WTC11 (cell line): ENCODE measurements at regions not wholly inside any gene's neighbourhood (a gene's known extent, or its start where the extent isn't known, plus 50 kb on each side); places are given as distances from the start of the nearest gene placed in this dataset.

ENCODE experiments used
- ATAC-seq: fragments of 200-7000 bp; cut with Tn5 transposase; 2 replicates; pipeline ENCODE4 v1.10.0; 2021; ENCODE audit warnings: mild to moderate bottlenecking, moderate library complexity
- CTCF ChIA-PET: fragments of 300-600 bp; sonication (Branson Sonifier 250); formaldehyde crosslinking; loops from one replicate; lab custom pipeline; 2021; ENCODE audit warnings: antibody characterized with exemption; lab: Charles Lee
- POLR2A ChIA-PET: fragments of 350-600 bp; sonication (Branson Sonifier 250); formaldehyde crosslinking; loops from one replicate; lab custom pipeline; 2021; ENCODE audit warnings: antibody characterized with exemption; lab: Charles Lee
- DNase-seq: peaks from one replicate; pipeline ENCODE4 v3.0.0; 2021; ENCODE audit warnings: low spot score
- H3K27ac Mint-ChIP-seq: 2 replicates; pipeline ENCODE4 v1.8.0; 2021; ENCODE audit warnings: mixed read lengths
- H3K27me3 Mint-ChIP-seq: 2 replicates; pipeline ENCODE4 v1.8.0; 2021; ENCODE audit warnings: low read depth, mild to moderate bottlenecking, moderate library complexity, mixed read lengths
- H3K36me3 Mint-ChIP-seq: 2 replicates; pipeline ENCODE4 v1.8.0; 2021; ENCODE audit warnings: mixed read lengths
- H3K4me1 Mint-ChIP-seq: 2 replicates; pipeline ENCODE4 v1.8.0; 2022; ENCODE audit warnings: mixed read lengths
- H3K4me3 Mint-ChIP-seq: 2 replicates; pipeline ENCODE4 v1.8.0; 2021; ENCODE audit warnings: mild to moderate bottlenecking, moderate library complexity, mixed read lengths
- H3K9me3 Mint-ChIP-seq: 2 replicates; pipeline ENCODE4 v1.8.0; 2021; ENCODE audit warnings: mixed read lengths
- CREB1 ChIP-seq: sonication (generic); formaldehyde crosslinking; IDR thresholded peaks from 2 replicates; pipeline ENCODE4 v1.8.0; 2023; ENCODE audit warnings: mild to moderate bottlenecking, missing genetic modification reagents
- EMX1 ChIP-seq: fragments of 250-450 bp; sonication (Bioruptor Pico); IDR thresholded peaks from 2 replicates; pipeline ENCODE4 v1.8.0; 2021; ENCODE audit warnings: mild to moderate bottlenecking
- ETV6 ChIP-seq: sonication (generic); formaldehyde crosslinking; IDR thresholded peaks from 2 replicates; pipeline ENCODE4 v1.8.1; 2022; ENCODE audit warnings: mild to moderate bottlenecking, missing genetic modification reagents
- GABPB1 ChIP-seq: sonication (generic); formaldehyde crosslinking; IDR thresholded peaks from 2 replicates; pipeline ENCODE4 v1.8.1; 2023; ENCODE audit warnings: mild to moderate bottlenecking, missing genetic modification reagents
- GTF2I ChIP-seq: fragments of 250-450 bp; sonication (Bioruptor Pico); conservative IDR thresholded peaks from 2 replicates; pipeline ENCODE4 v1.4.0; 2021; ENCODE audit warnings: mild to moderate bottlenecking
- IRF2 ChIP-seq: sonication (generic); formaldehyde crosslinking; IDR thresholded peaks from 2 replicates; pipeline ENCODE4 v1.8.0; 2022; ENCODE audit warnings: low read depth, missing genetic modification reagents, borderline replicate concordance
- RORB ChIP-seq: fragments of 250-450 bp; sonication (Bioruptor Pico); IDR thresholded peaks from 2 replicates; pipeline ENCODE4 v1.9.0; 2021; ENCODE audit warnings: mild to moderate bottlenecking
- SMAD3 ChIP-seq: sonication (generic); formaldehyde crosslinking; IDR thresholded peaks from 2 replicates; pipeline ENCODE4 v1.8.0; 2022; ENCODE audit warnings: missing genetic modification reagents, mild to moderate bottlenecking, borderline replicate concordance
- SMAD4 ChIP-seq: sonication (generic); formaldehyde crosslinking; IDR thresholded peaks from 2 replicates; pipeline ENCODE4 v1.8.0; 2022; ENCODE audit warnings: mild to moderate bottlenecking, missing genetic modification reagents
- ZBTB21 ChIP-seq: sonication (generic); formaldehyde crosslinking; IDR thresholded peaks from 2 replicates; pipeline ENCODE4 v1.8.1; 2023; ENCODE audit warnings: mild to moderate bottlenecking, missing genetic modification reagents, borderline replicate concordance
- ZNF121 ChIP-seq: sonication (generic); formaldehyde crosslinking; IDR thresholded peaks from 2 replicates; pipeline ENCODE4 v1.8.0; 2023; ENCODE audit warnings: missing genetic modification reagents
- ZNF317 ChIP-seq: sonication (generic); formaldehyde crosslinking; IDR thresholded peaks from 2 replicates; pipeline ENCODE4 v1.8.1; 2023; ENCODE audit warnings: low read depth, mild to moderate bottlenecking, moderate library complexity, missing genetic modification reagents, borderline replicate concordance
- ZNF396 ChIP-seq: fragments of 250-450 bp; sonication (Bioruptor Pico); IDR thresholded peaks from 2 replicates; pipeline ENCODE4 v1.8.0; 2021; ENCODE audit warnings: mild to moderate bottlenecking, moderate library complexity, borderline replicate concordance
- ZNF423 ChIP-seq: fragments of 250-450 bp; sonication (Bioruptor Pico); IDR thresholded peaks from 2 replicates; pipeline ENCODE4 v2.1.2; 2022; ENCODE audit warnings: mild to moderate bottlenecking, moderate library complexity
- TF ChIP-seq, protein P1 (sequence below): sonication (generic); formaldehyde crosslinking; IDR thresholded peaks from 2 replicates; pipeline ENCODE4 v1.8.1; 2023; ENCODE audit warnings: mild to moderate bottlenecking, missing genetic modification reagents, moderate library complexity
- TF ChIP-seq, protein P2 (sequence below): sonication (generic); formaldehyde crosslinking; conservative IDR thresholded peaks from 2 replicates; pipeline ENCODE4 v1.8.1; 2023; ENCODE audit warnings: mild to moderate bottlenecking, low read depth, missing genetic modification reagents, moderate library complexity
- TF ChIP-seq, protein P3 (sequence below): sonication (generic); formaldehyde crosslinking; IDR thresholded peaks from 2 replicates; pipeline ENCODE4 v1.8.1; 2022; ENCODE audit warnings: low read depth, mild to moderate bottlenecking, moderate library complexity, missing genetic modification reagents, borderline replicate concordance
- TF ChIP-seq, protein P4 (sequence below): sonication (generic); formaldehyde crosslinking; IDR thresholded peaks from 2 replicates; pipeline ENCODE4 v1.8.1; 2023; ENCODE audit warnings: mild to moderate bottlenecking, missing genetic modification reagents
- TF ChIP-seq, protein P5 (sequence below): fragments of 200-600 bp; IDR thresholded peaks from 2 replicates; pipeline ENCODE4 v1.8.0; 2022; ENCODE audit warnings: antibody characterized with exemption
- TF ChIP-seq, protein P6 (sequence below): sonication (generic); formaldehyde crosslinking; IDR thresholded peaks from 2 replicates; pipeline ENCODE4 v1.8.1; 2022; ENCODE audit warnings: low read depth, missing genetic modification reagents, borderline replicate concordance

DNA sequence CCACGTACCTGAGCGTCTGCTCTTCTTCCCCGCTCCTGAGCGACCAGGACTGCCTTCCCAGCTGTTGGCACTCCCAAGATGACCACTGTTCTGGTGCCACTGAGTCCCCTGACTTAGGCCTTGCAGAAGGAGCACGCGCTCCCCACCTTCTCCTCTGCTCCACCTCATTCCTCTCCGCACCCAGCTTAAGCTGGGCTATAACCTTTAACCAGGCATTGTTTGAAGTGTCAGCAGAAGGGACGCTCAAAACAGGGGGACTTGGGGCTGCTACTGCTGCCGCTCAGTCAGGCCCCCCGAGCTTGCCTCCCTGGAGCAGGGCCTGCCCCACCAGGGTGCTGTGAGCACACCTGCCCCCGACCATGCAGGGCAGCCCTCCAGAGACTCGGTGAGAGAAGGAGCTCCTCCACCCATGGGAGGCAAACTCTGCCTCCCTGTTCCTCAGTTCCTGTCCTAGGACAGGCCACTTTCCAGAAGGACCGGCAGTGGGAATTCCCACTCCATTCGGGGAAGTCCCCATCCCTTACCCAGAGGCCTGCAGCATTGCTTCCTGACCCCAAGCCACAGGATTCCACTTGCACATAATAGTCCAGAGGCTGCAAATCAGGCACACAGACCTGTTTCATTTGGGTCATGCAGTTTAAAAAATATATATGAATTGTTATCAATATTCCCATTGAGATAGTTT, 99.7 kb upstream of the ENPP6 start:
- no peaks in the 10 kb centered on the region; the same call in 1 of the 2 replicates for H3K27me3 Mint-ChIP-seq
- TF ChIP-seq ZNF396 (CRISPR knock-in tag) (no peak), ZNF317 (no peak), ETV6 (CRISPR knock-in tag) (no peak), ZBTB21 (CRISPR knock-in tag) (no peak), SMAD3 (CRISPR knock-in tag) (no peak), EMX1 (CRISPR knock-in tag) (no peak)
- TF ChIP-seq, protein P1, sequence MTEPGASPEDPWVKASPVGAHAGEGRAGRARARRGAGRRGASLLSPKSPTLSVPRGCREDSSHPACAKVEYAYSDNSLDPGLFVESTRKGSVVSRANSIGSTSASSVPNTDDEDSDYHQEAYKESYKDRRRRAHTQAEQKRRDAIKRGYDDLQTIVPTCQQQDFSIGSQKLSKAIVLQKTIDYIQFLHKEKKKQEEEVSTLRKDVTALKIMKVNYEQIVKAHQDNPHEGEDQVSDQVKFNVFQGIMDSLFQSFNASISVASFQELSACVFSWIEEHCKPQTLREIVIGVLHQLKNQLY (CRISPR knock-in tag), result no peak
- ChIA-PET CTCF (no interaction called here), POLR2A (interaction anchor here (0.6 kb wide), 1 partner anchor 61 kb away, joined by 5 read pairs; no protein-coding TSS in a partner anchor)
- ATAC-seq (no peak; the same call in 1 of the 2 replicates), DNase-seq (no peak)
- H3K4me1 Mint-ChIP-seq, result peaks cover 19% of the 10 kb centered on the region
- H3K4me3 Mint-ChIP-seq, result no peak overlapping the region
- no peaks in the 10 kb centered on the region for H3K36me3 Mint-ChIP-seq
- H3K9me3 Mint-ChIP-seq, result peaks cover 3% of the 10 kb centered on the region; the same call in 1 of the 2 replicates
- H3K27ac Mint-ChIP-seq, result no peak overlapping the region

DNA sequence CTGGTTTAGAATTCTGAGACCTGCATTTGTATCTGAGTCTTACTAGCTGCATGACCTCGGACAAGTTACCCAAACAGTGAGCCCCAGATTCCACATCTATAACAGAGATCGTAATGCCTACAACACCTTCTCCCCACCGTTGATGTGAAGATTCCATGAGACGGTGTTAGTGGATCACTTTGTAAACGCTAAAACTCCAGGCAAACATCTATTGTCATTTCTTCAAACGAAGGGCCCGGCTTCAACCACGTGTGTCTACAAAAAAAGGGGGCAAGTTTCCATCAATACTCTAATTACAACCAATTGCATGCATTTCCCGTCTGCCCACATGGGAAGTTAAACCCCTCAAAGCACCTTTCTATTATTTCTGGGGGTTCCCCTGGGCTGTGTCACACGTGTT, 99.1 kb upstream of the ENPP6 start:
- DNase-seq, result no peak
- Mint-ChIP-seq H3K4me1 (peaks cover 24% of the 10 kb centered on the region), H3K27me3 (no peaks in the 10 kb centered on the region; the same call in 1 of the 2 replicates), H3K9me3 (no peaks in the 10 kb centered on the region), H3K36me3 (no peaks in the 10 kb centered on the region), H3K27ac (no peak overlapping the region)
- CTCF ChIA-PET, result no interaction called here
- POLR2A ChIA-PET, result no interaction called here
- ATAC-seq, result no peak
- no peak for TF ChIP-seq IRF2
- no peak for TF ChIP-seq SMAD4 (CRISPR knock-in tag)
- no peak for TF ChIP-seq GTF2I (CRISPR knock-in tag)
- TF ChIP-seq RORB, result no peak
- TF ChIP-seq, protein P2, sequence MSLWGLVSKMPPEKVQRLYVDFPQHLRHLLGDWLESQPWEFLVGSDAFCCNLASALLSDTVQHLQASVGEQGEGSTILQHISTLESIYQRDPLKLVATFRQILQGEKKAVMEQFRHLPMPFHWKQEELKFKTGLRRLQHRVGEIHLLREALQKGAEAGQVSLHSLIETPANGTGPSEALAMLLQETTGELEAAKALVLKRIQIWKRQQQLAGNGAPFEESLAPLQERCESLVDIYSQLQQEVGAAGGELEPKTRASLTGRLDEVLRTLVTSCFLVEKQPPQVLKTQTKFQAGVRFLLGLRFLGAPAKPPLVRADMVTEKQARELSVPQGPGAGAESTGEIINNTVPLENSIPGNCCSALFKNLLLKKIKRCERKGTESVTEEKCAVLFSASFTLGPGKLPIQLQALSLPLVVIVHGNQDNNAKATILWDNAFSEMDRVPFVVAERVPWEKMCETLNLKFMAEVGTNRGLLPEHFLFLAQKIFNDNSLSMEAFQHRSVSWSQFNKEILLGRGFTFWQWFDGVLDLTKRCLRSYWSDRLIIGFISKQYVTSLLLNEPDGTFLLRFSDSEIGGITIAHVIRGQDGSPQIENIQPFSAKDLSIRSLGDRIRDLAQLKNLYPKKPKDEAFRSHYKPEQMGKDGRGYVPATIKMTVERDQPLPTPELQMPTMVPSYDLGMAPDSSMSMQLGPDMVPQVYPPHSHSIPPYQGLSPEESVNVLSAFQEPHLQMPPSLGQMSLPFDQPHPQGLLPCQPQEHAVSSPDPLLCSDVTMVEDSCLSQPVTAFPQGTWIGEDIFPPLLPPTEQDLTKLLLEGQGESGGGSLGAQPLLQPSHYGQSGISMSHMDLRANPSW (CRISPR knock-in tag), result no peak
- TF ChIP-seq, protein P3, sequence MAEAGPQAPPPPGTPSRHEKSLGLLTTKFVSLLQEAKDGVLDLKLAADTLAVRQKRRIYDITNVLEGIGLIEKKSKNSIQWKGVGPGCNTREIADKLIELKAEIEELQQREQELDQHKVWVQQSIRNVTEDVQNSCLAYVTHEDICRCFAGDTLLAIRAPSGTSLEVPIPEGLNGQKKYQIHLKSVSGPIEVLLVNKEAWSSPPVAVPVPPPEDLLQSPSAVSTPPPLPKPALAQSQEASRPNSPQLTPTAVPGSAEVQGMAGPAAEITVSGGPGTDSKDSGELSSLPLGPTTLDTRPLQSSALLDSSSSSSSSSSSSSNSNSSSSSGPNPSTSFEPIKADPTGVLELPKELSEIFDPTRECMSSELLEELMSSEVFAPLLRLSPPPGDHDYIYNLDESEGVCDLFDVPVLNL (CRISPR knock-in tag), result no peak
- TF ChIP-seq, protein P1 (CRISPR knock-in tag), result no peak
- TF ChIP-seq CREB1 (CRISPR knock-in tag), result no peak
- TF ChIP-seq, protein P4, sequence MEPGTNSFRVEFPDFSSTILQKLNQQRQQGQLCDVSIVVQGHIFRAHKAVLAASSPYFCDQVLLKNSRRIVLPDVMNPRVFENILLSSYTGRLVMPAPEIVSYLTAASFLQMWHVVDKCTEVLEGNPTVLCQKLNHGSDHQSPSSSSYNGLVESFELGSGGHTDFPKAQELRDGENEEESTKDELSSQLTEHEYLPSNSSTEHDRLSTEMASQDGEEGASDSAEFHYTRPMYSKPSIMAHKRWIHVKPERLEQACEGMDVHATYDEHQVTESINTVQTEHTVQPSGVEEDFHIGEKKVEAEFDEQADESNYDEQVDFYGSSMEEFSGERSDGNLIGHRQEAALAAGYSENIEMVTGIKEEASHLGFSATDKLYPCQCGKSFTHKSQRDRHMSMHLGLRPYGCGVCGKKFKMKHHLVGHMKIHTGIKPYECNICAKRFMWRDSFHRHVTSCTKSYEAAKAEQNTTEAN (CRISPR knock-in tag), result no peak
- TF ChIP-seq, protein P5, sequence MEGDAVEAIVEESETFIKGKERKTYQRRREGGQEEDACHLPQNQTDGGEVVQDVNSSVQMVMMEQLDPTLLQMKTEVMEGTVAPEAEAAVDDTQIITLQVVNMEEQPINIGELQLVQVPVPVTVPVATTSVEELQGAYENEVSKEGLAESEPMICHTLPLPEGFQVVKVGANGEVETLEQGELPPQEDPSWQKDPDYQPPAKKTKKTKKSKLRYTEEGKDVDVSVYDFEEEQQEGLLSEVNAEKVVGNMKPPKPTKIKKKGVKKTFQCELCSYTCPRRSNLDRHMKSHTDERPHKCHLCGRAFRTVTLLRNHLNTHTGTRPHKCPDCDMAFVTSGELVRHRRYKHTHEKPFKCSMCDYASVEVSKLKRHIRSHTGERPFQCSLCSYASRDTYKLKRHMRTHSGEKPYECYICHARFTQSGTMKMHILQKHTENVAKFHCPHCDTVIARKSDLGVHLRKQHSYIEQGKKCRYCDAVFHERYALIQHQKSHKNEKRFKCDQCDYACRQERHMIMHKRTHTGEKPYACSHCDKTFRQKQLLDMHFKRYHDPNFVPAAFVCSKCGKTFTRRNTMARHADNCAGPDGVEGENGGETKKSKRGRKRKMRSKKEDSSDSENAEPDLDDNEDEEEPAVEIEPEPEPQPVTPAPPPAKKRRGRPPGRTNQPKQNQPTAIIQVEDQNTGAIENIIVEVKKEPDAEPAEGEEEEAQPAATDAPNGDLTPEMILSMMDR, result no peak
- no peak for TF ChIP-seq ZNF121 (CRISPR knock-in tag)
- TF ChIP-seq ZNF423, result no peak
- TF ChIP-seq, protein P6, sequence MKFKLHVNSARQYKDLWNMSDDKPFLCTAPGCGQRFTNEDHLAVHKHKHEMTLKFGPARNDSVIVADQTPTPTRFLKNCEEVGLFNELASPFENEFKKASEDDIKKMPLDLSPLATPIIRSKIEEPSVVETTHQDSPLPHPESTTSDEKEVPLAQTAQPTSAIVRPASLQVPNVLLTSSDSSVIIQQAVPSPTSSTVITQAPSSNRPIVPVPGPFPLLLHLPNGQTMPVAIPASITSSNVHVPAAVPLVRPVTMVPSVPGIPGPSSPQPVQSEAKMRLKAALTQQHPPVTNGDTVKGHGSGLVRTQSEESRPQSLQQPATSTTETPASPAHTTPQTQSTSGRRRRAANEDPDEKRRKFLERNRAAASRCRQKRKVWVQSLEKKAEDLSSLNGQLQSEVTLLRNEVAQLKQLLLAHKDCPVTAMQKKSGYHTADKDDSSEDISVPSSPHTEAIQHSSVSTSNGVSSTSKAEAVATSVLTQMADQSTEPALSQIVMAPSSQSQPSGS (CRISPR knock-in tag), result no peak
- TF ChIP-seq GABPB1 (CRISPR knock-in tag), result no peak
- TF ChIP-seq, all 79 proteins: peak for 0
- H3K4me3 Mint-ChIP-seq, result no peak overlapping the region
